GM13976 (cell line): ENCODE measurements at regions not wholly inside any gene's neighbourhood (a gene's known extent, or its start where the extent isn't known, plus 50 kb on each side); places are given as distances from the start of the nearest gene placed in this dataset.

Experiments
- DNase-seq: peaks from one replicate; pipeline ENCODE4 v3.0.0; 2012; ENCODE audit warnings: low spot score
- CTCF ChIP-seq: IDR thresholded peaks from 2 replicates; pipeline ENCODE4 v1.5.1; 2012; ENCODE audit warnings: borderline replicate concordance, mild to moderate bottlenecking; ENCODE audit not compliant: insufficient read depth; ENCODE audit errors: extremely low read depth, missing control alignments, control extremely low read depth
- in situ Hi-C: fragments of 300-500 bp; cut with MboI; formaldehyde crosslinking; loops from one replicate; pipeline ENCODE4 v1.12.0; 2022; ENCODE audit warnings: low sequenced_read_pairs, mixed read lengths, inconsistent platforms; ENCODE audit not compliant: unreplicated experiment

- in situ Hi-C loops, result no loop called here
- TF ChIP-seq CTCF, result no peak
Measured at GRCh38 chr6:76533661-76534060, 461.2 kb upstream of the IMPG1 start.

GRCh38 chr6:76532647-76533046 lies 460.2 kb upstream of the IMPG1 start:
- in situ Hi-C loops, result no loop called here
- no peak for DNase-seq
- TF ChIP-seq CTCF, result no peak

More at GRCh38 chr6:76533661-76534060, 461.2 kb upstream of the IMPG1 start:
- DNase-seq, result no peak

- TF ChIP-seq CTCF, result no peak
- no peak for DNase-seq
- in situ Hi-C loops, result no loop called here
Measured at GRCh38 chr6:76518443-76518842, 446.0 kb upstream of the IMPG1 start.

GRCh38 chr6:76516924-76517323 lies 444.5 kb upstream of the IMPG1 start:
- no peak for DNase-seq
- TF ChIP-seq CTCF, result no peak
- in situ Hi-C loops, result no loop called here

- no peak for TF ChIP-seq CTCF
- in situ Hi-C loops, result no loop called here
- DNase-seq, result no peak
Measured at GRCh38 chr6:76510489-76510888, 438.0 kb upstream of the IMPG1 start.

GRCh38 chr6:76509397-76509796 lies 436.9 kb upstream of the IMPG1 start:
- in situ Hi-C loops, result no loop called here
- no peak for DNase-seq
- TF ChIP-seq CTCF, result no peak

- no peak for DNase-seq
- in situ Hi-C loops, result no loop called here
- TF ChIP-seq CTCF, result no peak
Measured at GRCh38 chr6:76506808-76507207, 434.3 kb upstream of the IMPG1 start.
